PC-9 (cell line): ENCODE measurements at regions not wholly inside any gene's neighbourhood (a gene's known extent, or its start where the extent isn't known, plus 50 kb on each side); places are given as distances from the start of the nearest gene placed in this dataset.

Source experiments
- EZH2 ChIP-seq: fragments of 200-600 bp; sonication (generic); IDR thresholded peaks from 2 replicates; pipeline ENCODE4 v1.8.0; 2017; ENCODE audit warnings: antibody characterized with exemption, low read depth
- TF ChIP-seq, protein P1 (sequence below): fragments of 200-600 bp; sonication (generic); conservative IDR thresholded peaks from 2 replicates; pipeline ENCODE4 v1.6.1; 2017; ENCODE audit warnings: mixed run types, antibody characterized with exemption, mild to moderate bottlenecking, moderate library complexity

DNA sequence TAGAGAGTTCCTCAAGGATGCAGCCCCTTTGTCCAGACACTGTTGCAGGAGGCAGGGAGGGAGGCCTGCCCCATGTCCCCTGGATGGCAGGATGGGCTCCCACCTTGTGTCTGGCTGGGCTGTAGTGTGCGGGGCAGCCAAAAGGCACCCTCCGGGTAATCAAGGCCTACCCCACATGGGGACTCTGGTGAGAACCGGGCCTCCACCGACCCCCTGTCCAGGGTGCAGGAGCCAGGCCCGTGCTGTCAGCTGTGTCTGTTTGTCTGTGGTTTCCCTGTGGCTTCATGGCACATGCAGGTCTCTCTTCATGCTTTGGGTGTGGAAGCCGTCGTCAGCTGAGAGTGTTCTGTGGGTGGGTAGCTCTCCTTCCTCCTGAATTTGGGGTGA, 1240.9 kb downstream of the BRD1 start:
- TF ChIP-seq, protein P1, sequence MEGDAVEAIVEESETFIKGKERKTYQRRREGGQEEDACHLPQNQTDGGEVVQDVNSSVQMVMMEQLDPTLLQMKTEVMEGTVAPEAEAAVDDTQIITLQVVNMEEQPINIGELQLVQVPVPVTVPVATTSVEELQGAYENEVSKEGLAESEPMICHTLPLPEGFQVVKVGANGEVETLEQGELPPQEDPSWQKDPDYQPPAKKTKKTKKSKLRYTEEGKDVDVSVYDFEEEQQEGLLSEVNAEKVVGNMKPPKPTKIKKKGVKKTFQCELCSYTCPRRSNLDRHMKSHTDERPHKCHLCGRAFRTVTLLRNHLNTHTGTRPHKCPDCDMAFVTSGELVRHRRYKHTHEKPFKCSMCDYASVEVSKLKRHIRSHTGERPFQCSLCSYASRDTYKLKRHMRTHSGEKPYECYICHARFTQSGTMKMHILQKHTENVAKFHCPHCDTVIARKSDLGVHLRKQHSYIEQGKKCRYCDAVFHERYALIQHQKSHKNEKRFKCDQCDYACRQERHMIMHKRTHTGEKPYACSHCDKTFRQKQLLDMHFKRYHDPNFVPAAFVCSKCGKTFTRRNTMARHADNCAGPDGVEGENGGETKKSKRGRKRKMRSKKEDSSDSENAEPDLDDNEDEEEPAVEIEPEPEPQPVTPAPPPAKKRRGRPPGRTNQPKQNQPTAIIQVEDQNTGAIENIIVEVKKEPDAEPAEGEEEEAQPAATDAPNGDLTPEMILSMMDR = no peak
- no peak for TF ChIP-seq EZH2
